22Rv1 (cell line): ENCODE measurements at regions not wholly inside any gene's neighbourhood (a gene's known extent, or its start where the extent isn't known, plus 50 kb on each side); places are given as distances from the start of the nearest gene placed in this dataset.

ENCODE experiments used
- ZFX ChIP-seq: fragments of 450-650 bp; IDR thresholded peaks from 2 replicates; pipeline ENCODE4 v1.6.1; 2017; ENCODE audit warnings: antibody characterized with exemption, borderline replicate concordance
- TF ChIP-seq, protein P1 (sequence below): fragments of 450-650 bp; IDR thresholded peaks from 2 replicates; pipeline ENCODE4 v1.5.1; 2017; ENCODE audit warnings: mild to moderate bottlenecking

DNA sequence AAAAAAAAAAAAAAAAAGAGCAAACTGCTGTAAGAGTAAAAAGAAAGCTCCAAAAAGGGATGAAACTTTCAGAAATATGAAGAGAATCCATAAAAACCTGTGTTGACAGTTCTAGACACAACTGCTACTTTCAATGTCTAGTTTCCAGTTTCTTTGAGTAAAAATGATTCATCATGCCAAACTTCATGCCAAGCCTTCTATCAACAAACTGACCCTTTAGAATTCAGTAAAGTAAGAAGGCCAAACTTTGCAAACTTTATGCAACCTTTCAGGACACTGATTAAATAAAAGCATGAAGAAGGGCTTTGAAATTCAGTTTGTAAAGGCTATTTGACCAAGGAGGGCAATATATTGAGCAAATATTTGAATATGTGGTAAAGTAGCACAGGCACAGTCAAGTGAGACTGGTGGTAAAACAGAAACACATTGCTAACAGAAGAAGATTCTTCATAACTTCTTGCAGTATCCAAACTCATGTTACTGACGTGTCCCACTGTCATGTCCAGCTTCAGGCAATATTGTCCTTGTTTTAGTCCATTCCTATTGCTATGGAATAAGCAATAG is 56.3 kb upstream of the CFAP20DC start:
- TF ChIP-seq, protein P1, sequence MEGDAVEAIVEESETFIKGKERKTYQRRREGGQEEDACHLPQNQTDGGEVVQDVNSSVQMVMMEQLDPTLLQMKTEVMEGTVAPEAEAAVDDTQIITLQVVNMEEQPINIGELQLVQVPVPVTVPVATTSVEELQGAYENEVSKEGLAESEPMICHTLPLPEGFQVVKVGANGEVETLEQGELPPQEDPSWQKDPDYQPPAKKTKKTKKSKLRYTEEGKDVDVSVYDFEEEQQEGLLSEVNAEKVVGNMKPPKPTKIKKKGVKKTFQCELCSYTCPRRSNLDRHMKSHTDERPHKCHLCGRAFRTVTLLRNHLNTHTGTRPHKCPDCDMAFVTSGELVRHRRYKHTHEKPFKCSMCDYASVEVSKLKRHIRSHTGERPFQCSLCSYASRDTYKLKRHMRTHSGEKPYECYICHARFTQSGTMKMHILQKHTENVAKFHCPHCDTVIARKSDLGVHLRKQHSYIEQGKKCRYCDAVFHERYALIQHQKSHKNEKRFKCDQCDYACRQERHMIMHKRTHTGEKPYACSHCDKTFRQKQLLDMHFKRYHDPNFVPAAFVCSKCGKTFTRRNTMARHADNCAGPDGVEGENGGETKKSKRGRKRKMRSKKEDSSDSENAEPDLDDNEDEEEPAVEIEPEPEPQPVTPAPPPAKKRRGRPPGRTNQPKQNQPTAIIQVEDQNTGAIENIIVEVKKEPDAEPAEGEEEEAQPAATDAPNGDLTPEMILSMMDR: no peak
- no peak for TF ChIP-seq ZFX
